HepG2 (cell line): ENCODE measurements at regions not wholly inside any gene's neighbourhood (a gene's known extent, or its start where the extent isn't known, plus 50 kb on each side); places are given as distances from the start of the nearest gene placed in this dataset.

Source experiments
- EZH2 ChIP-seq: conservative IDR thresholded peaks from 2 replicates; pipeline ENCODE4 v1.6.1; 2012; ENCODE audit warnings: mild to moderate bottlenecking, low read depth, low read length, moderate library complexity
- ZFP82 ChIP-seq: sonication (generic); formaldehyde crosslinking; IDR thresholded peaks from 2 replicates; pipeline ENCODE4 v1.5.1; 2020; ENCODE audit warnings: mild to moderate bottlenecking, missing genetic modification reagents, borderline replicate concordance
- TF ChIP-seq, protein P1 (sequence below), 2 experiments: sonication (generic) in 1 of 2; formaldehyde crosslinking in 1 of 2; IDR thresholded peaks; 2 replicates each; pipeline versions ENCODE4 v1.4.0 to v1.6.1; 2016 to 2020; ENCODE audit warnings: borderline replicate concordance in 1 of 2, low read depth in 1 of 2, mild to moderate bottlenecking in 1 of 2, missing genetic modification reagents in 1 of 2
- TF ChIP-seq, protein P2 (sequence below): sonication (generic); formaldehyde crosslinking; IDR thresholded peaks from 2 replicates; pipeline ENCODE4 v1.5.1; 2020; ENCODE audit warnings: mild to moderate bottlenecking, missing genetic modification reagents, borderline replicate concordance
- TF ChIP-seq, protein P3 (sequence below): sonication (generic); IDR thresholded peaks from 2 replicates; pipeline ENCODE4 v1.6.1; 2016; ENCODE audit warnings: low read depth, borderline replicate concordance

DNA sequence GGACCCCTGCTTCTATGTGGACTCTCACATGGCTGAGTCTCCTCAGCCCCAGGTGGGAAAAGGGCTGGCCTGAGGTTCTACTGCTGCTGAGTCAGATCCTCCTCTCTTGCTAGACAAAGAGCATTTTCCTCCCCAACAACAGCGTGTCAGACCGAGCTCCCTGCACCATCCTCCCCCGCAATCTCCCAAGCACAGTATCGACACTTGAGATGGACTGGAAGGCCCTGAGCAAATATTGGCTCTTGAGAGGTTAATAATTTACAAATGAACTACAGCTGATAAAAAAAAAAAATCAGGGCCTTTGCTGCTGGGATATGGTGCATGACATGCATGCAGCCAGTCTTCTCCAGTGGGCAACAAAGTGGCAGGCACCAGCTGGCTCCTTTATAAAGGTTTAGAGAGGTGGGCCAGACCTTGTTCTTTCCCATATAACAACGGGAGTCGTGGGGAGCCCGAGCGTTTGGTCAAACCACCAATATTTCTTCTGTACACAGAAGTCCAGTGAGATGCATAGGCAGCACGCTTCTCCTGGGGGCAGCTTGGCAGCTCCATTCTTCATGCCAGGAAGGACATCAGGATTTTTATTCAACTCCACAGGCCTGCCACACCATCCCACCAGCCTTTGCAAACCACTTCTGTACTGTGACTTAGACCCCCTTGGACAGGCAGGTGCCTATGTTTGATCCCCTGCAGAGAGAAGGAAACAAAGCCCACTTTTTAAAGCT lies 55.4 kb upstream of the CAMK1G start (continued):
- TF ChIP-seq, protein P1, sequence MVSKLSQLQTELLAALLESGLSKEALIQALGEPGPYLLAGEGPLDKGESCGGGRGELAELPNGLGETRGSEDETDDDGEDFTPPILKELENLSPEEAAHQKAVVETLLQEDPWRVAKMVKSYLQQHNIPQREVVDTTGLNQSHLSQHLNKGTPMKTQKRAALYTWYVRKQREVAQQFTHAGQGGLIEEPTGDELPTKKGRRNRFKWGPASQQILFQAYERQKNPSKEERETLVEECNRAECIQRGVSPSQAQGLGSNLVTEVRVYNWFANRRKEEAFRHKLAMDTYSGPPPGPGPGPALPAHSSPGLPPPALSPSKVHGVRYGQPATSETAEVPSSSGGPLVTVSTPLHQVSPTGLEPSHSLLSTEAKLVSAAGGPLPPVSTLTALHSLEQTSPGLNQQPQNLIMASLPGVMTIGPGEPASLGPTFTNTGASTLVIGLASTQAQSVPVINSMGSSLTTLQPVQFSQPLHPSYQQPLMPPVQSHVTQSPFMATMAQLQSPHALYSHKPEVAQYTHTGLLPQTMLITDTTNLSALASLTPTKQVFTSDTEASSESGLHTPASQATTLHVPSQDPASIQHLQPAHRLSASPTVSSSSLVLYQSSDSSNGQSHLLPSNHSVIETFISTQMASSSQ (IDR thresholded peaks at IDR 0.05; ENCODE audit: low read depth) = peak; percentile 79
- TF ChIP-seq, protein P1 (CRISPR knock-in tag; IDR thresholded peaks at IDR 0.05; ENCODE audit: borderline replicate concordance) = no peak
- TF ChIP-seq, protein P2, sequence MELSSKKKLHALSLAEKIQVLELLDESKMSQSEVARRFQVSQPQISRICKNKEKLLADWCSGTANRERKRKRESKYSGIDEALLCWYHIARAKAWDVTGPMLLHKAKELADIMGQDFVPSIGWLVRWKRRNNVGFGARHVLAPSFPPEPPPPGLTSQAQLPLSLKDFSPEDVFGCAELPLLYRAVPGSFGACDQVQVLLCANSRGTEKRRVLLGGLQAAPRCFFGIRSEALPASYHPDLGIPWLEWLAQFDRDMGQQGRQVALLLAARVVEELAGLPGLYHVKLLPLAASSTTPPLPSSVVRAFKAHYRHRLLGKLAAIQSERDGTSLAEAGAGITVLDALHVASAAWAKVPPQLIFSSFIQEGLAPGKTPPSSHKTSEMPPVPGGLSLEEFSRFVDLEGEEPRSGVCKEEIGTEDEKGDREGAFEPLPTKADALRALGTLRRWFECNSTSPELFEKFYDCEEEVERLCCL = no peak
- TF ChIP-seq EZH2 (no peak), ZFP82 (no peak)
- TF ChIP-seq, protein P3, sequence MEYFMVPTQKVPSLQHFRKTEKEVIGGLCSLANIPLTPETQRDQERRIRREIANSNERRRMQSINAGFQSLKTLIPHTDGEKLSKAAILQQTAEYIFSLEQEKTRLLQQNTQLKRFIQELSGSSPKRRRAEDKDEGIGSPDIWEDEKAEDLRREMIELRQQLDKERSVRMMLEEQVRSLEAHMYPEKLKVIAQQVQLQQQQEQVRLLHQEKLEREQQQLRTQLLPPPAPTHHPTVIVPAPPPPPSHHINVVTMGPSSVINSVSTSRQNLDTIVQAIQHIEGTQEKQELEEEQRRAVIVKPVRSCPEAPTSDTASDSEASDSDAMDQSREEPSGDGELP = peak; percentile 63; the same call in 1 of the 2 replicates
